ENCODE measurements at regions not wholly inside any gene's neighbourhood (a gene's known extent, or its start where the extent isn't known, plus 50 kb on each side); places are given as distances from the start of the nearest gene placed in this dataset.
"Not testable (repeated sequence)": the region's sequence is repeated elsewhere in the genome, so short reads cannot be mapped to it uniquely, and the experiment has no call there.

DNA sequence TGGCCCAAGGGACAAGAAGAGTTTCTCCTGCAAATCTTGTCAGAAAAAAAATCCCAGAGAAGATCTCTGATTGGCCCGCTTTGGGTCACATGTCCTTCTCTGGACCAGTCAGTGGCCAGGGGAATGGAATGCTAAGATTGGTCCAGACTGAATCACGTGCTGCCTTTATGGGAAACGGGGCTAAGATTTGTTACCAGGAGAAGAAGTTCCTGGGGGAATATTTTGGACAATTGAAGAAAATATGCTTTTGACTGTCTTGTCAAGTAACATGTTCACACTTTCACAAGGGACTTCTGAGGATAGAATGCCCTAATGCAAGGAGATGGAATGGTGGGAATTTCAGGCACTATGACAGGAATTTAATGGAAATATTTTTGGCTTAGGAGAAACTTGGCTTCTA, 74.1 kb upstream of the SH3PXD2B start:
- DNase-seq (ENCODE audit: low spot score), result no peak

GRCh38 chr5:172527559-172527958, 73.2 kb upstream of the SH3PXD2B start:
- DNase-seq (ENCODE audit: low spot score), result no peak

DNA sequence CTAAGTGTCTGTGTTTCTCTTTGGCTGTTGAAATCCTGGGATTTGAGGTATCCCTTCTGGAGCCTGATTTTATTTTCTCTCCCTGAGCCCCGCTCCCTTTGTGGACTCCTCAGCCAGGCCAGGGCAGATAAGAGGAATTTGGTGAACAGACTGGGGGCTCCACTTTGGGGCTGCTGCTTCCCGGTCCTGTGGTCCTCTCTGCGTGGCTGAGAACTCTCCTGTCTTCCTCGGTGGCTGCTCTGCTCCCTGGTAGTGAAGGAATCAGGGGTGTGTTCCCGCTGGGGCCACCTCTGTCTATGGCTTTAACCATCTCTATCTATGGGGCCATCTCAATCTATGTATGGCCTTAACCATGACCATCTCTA, 71.7 kb upstream of the SH3PXD2B start:
- no peak for DNase-seq (ENCODE audit: low spot score)

DNA sequence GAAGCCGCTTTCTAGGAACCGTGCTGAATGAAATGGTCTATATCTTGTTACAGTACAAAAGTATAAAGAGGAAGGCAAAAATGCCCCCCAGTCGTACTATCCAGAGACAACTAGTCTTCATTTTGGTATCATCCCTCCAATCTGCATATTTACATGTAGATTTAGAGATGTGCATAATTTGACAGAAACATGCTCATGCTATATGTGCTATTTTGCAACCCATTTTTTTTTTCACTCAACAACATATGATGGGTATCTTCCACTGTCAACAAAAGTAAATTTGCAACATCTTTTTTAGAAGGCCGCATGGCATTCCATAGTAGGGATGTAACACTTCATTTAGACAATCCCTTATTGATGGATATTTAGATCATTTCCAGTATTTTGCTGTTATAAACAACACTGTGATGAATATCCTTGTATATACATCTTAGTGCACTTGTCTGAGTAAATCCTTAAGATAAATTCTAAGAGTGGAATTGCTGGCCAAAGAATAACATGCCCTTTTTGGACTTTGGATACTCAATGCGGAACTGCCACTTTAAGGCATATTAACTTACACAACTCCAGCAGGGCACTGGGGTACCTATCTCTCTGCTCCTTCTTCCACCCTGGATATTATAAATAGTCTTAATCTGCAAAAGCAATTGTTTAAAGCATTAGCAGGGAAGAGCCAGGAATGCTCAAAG, 71.1 kb upstream of the SH3PXD2B start:
- DNase-seq (ENCODE audit: low spot score), result no peak

DNA sequence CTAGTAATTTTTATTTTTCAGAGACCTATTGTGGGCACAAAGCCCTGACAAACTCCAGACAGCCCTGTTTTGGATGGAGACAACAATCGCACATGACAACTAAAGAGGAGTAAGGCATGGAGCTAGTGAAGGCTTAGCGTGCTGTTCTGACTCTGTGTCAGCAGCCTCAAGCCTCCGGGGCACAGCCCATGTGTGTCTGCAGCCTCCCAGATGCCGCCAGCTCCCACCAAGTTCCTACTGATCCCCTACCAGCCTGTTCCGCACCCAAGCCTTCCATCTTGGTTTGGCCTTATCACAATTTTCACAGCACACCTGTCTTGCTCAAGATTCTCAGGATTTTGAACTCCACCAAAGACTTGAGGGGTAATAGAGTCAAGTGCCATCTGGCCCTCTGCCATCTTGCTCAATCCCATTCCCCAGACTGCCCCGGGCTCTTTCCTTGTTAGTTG, 70.3 kb upstream of the SH3PXD2B start:
- no peak for DNase-seq (ENCODE audit: low spot score)

GRCh38 chr5:172523146-172523745, 68.9 kb upstream of the SH3PXD2B start:
- DNase-seq (ENCODE audit: low spot score), result no peak

DNA sequence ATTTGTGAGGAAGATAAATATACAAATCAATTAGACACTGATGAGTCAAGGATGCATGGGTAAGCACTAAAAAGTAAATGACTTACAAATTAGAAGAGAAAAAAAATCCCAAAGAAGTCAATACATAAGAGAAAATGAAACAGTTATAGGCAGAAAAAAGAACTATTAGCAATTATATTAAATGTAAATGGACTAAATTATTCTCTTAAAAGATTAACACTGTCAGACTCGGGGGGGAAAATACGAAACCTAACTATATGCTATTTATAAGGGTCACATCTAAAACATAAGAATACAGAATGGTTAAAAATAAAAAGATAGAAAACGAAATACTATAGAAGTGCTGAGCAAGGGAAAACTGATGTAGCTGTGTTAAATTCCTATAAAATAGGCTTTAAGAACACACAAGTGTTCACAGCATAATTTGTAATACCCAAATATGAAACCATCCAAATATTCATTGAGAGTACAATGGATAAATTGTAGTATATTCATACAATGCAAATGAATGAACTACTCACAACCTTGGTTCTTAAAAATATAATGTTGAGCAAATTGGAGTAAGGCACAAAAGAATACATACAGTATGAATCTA, 67.1 kb upstream of the SH3PXD2B start:
- DNase-seq (ENCODE audit: low spot score), result no peak

- no peak for DNase-seq (ENCODE audit: low spot score)
Measured at GRCh38 chr5:172511952-172512351, 57.6 kb upstream of the SH3PXD2B start.

- DNase-seq (ENCODE audit: low spot score), result no peak
Measured at GRCh38 chr5:172509405-172509781, 55.1 kb upstream of the SH3PXD2B start.

GRCh38 chr5:172508471-172509404, 54.4 kb upstream of the SH3PXD2B start:
- DNase-seq (ENCODE audit: low spot score), result no peak

DNA sequence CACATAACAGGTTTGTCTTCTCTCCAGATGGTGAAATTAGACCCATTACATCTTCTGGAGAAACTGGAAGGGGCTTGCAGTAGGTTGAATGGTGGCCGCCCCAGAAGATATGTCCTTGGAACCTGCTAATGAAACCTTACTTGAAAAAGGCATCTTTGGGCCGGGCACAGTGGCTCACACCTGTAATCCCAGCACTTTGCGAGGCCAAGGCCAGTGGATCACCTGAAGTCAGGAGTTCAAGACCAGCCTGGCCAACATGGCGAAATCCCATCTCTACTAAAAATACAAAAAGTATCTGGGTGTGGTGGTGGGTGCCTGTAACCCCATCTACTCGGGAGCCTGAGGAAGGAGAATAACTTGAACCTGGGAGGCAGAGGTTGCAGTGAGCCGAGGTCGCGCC, 53.2 kb upstream of the SH3PXD2B start:
- DNase-seq (ENCODE audit: low spot score), result not testable (repeated sequence)

DNA sequence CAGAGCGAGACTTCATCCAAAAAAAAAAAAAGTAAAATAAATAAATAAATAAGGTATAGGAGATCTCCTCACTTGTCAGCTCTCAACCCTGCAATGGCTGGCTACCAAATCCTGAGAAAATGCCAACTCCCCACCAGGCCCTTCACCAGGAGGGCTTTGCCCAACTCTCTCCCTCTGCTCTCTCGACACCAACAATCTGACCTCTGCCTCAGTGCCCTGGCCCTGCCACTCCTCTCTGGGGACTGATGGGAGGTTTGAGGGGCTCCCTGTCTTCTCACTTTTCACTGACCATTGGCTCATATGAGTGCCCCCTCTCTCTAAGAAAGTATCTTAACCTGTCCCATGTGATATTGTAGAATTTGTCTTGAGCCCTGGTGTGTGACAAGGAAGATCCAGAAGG, 52.6 kb upstream of the SH3PXD2B start:
- no peak for DNase-seq (ENCODE audit: low spot score)

GRCh38 chr5:172506251-172506650, 51.9 kb upstream of the SH3PXD2B start:
- no peak for DNase-seq (ENCODE audit: low spot score)

DNA sequence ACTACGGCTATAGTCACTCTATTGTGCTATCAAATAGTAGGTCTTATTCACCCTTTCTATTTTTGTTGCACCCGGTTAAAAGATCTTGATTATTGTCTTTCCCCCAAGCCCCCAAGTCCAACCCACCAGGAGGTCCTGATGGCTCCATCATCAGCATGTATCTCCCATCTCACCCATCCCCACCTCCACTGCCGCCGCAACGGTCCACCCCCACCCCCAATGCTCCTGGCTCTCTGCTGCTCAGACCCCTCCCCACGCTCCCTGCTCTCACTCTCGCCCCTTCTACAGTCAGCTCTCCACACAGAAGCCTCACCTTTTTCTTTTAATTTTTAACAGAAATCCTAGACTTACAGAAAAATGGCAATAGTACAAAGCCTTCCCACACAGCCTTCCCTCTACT, 51.5 kb upstream of the SH3PXD2B start:
- DNase-seq (ENCODE audit: low spot score), result no peak

GRCh38 chr5:172505403-172505759, 51.1 kb upstream of the SH3PXD2B start:
- DNase-seq (ENCODE audit: low spot score), result no peak

GRCh38 chr5:172504701-172505402, 50.5 kb upstream of the SH3PXD2B start:
- DNase-seq (ENCODE audit: low spot score), result no peak

DNA sequence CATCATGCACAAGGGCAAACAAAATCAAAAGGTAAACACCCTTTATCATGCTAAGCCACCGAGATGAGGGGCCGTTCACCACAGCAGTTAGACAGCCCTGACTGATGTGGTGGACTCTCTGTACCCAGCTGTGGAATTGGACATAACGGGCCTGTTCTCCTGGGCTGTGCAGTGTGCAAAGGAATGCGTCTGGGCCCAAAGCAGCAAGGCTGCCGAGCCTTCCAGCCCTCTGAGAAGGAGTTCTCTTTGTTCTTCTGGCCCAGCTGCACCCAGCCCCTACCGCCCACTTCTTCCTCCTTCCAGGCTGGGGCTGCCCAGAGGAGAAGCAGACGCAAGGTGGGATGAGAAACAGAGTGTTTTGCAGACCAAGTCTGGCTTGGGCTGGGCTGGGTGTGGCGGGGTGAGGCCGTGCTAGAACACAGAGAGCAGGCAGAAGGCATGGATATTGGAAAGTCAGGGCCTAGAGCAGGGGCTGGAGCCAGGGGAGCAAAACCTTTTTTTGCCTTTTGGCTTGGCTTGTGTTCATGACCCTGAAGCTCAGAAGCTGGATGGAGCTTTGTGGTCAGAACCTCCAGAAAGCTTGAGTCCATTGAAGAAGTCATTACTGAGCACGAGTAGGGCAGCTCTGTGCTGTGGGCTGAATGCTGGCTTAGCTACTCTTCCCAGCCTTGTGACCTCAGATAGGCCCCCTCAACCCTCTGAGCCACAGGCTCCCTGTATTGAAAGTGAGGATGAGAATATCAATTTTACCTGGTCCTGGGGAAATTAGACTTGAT, 49.8 kb upstream of the SH3PXD2B start:
- DNase-seq (ENCODE audit: low spot score), result no peak
